ENCODE measurements at regions not wholly inside any gene's neighbourhood (a gene's known extent, or its start where the extent isn't known, plus 50 kb on each side); places are given as distances from the start of the nearest gene placed in this dataset.

DNA sequence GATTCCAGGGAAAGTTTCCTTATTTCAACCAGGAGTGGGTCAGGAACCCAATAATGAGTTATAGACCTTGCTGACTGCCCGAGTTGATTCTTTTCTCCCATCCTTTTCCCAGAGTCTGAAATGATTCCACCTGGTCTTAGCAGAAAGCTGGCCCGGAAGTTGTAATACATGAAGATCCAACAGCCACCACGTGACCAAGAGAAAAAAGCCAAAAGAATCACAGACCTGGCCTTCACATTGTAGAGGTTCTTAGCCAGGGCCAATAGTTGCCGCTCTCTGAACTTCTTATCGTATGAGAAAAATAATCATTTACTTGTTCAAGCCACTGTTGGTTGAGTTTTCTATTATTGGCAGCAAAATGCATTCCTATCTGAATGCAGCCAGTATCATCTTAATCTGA is 161.2 kb upstream of the HMGA2 start:
- dilution Hi-C loops (cut with MboI; ENCODE audit: extremely low pct_ligation_motif_present, low sequenced_read_pairs) (no loop called here), intact Hi-C loops (cut with micrococcal nuclease) (no loop called here)
- Histone ChIP-seq H3K9me3 (replicated peaks; ENCODE audit: control insufficient read depth, insufficient read depth, low read length) (no peaks in the 10 kb centered on the region), H3K4me3 (replicated peaks in 1 of 3; ENCODE audit: insufficient read depth in 1 of 3, low read depth in 1 of 3, low read length in 3 of 3) (no peak overlapping the region), H4K20me1 (replicated peaks; ENCODE audit: control insufficient read depth, extremely low read depth, insufficient read depth, low read length) (no peaks in the 10 kb centered on the region), H3K79me2 (ENCODE audit: control insufficient read depth, insufficient read depth, low read length) (no peaks in the 10 kb centered on the region), H2AFZ (ENCODE audit: low read depth, low read length) (no peak overlapping the region), H3K27ac (ENCODE audit: insufficient read depth, low read depth, low read length) (no peak overlapping the region), H3K27me3 (ENCODE audit: control insufficient read depth in 2 of 2, insufficient read depth in 2 of 2, low read length in 2 of 2) (no peaks in the 10 kb centered on the region), H3K4me1 (ENCODE audit: control insufficient read depth, extremely low read depth, insufficient read depth, low read length) (peaks cover 24% of the 10 kb centered on the region), H3K36me3 (ENCODE audit: control insufficient read depth in 2 of 2, extremely low read depth in 1 of 2, insufficient read depth in 2 of 2, low read length in 2 of 2) (peaks cover 0 to 2% of the 10 kb centered on the region in 2 experiments), H3K9ac (replicated peaks; ENCODE audit: extremely low read depth, insufficient read depth, low read length) (no peak overlapping the region), H3K9me1 (replicated peaks; ENCODE audit: control insufficient read depth, extremely low read depth, insufficient read depth, low read length) (no peaks in the 10 kb centered on the region), H3K4me2 (ENCODE audit: insufficient read depth, low read length) (no peak overlapping the region)
- CTCF ChIA-PET = no interaction called here
- FAIRE-seq (no peak), DNase-seq (ENCODE audit: low read depth, low spot score) (no peak)
- no peak for TF ChIP-seq GATA2 (IDR thresholded peaks at IDR 0.05; ENCODE audit: insufficient read depth, insufficient read length, low read depth, low read length)
- no peak for TF ChIP-seq EZH2 (IDR thresholded peaks at IDR 0.05; ENCODE audit: borderline replicate concordance, low read depth, low read length, severe bottlenecking)
- no peak for TF ChIP-seq POLR2A (IDR thresholded peaks at IDR 0.05; ENCODE audit: low read depth, low read length)
- TF ChIP-seq JUN (IDR thresholded peaks at IDR 0.05; ENCODE audit: borderline replicate concordance, insufficient read depth, insufficient read length, low read depth) = no peak
- TF ChIP-seq, protein P1, sequence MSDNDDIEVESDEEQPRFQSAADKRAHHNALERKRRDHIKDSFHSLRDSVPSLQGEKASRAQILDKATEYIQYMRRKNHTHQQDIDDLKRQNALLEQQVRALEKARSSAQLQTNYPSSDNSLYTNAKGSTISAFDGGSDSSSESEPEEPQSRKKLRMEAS (IDR thresholded peaks at IDR 0.05; ENCODE audit: insufficient read depth, insufficient read length) = no peak
- POLR2A ChIA-PET = no interaction called here
- BruUV-seq (replicated peaks) = no TSS peak

DNA sequence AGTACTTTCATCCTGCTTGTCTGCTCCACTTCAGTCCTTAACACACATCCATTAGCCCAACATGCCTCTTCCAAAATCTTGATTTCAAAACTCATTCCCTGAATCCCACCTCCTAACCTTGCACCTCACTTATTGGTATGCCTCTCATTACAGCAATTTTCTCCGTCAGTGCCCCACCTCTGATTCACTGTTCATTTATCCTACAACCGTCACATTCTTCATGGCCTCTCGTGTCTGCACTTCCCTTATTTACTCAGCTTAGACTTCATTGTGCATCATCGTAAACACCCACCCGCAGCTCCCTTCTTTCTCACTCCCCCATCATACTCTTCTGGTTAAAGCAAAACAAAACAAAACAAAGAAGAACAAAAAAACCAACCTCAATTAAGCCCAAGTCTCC is 160.6 kb upstream of the HMGA2 start:
- dilution Hi-C loops (cut with MboI; ENCODE audit: extremely low pct_ligation_motif_present, low sequenced_read_pairs) (no loop called here), intact Hi-C loops (cut with micrococcal nuclease) (no loop called here)
- no peak overlapping the region for H2AFZ ChIP-seq (ENCODE audit: low read depth, low read length)
- peaks cover 24% of the 10 kb centered on the region for H3K4me1 ChIP-seq (ENCODE audit: control insufficient read depth, extremely low read depth, insufficient read depth, low read length)
- no peaks in the 10 kb centered on the region for H3K79me2 ChIP-seq (ENCODE audit: control insufficient read depth, insufficient read depth, low read length)
- no peak overlapping the region for H3K4me3 ChIP-seq (replicated peaks in 1 of 3; ENCODE audit: insufficient read depth in 1 of 3, low read depth in 1 of 3, low read length in 3 of 3)
- no peak for FAIRE-seq
- H4K20me1 ChIP-seq (replicated peaks; ENCODE audit: control insufficient read depth, extremely low read depth, insufficient read depth, low read length) = no peaks in the 10 kb centered on the region
- no peak overlapping the region for H3K4me2 ChIP-seq (ENCODE audit: insufficient read depth, low read length)
- no peak for TF ChIP-seq MYC (IDR thresholded peaks at IDR 0.05; ENCODE audit: low read depth, low read length)
- no TSS peak for BruUV-seq (replicated peaks)
- no peak overlapping the region for H3K9ac ChIP-seq (replicated peaks; ENCODE audit: extremely low read depth, insufficient read depth, low read length)
- no peaks in the 10 kb centered on the region for H3K9me3 ChIP-seq (replicated peaks; ENCODE audit: control insufficient read depth, insufficient read depth, low read length)
- H3K9me1 ChIP-seq (replicated peaks; ENCODE audit: control insufficient read depth, extremely low read depth, insufficient read depth, low read length) = no peaks in the 10 kb centered on the region
- ChIA-PET CTCF (no interaction called here), POLR2A (no interaction called here)
- DNase-seq (ENCODE audit: low read depth, low spot score) = no peak
- no peak overlapping the region for H3K27ac ChIP-seq (ENCODE audit: insufficient read depth, low read depth, low read length)
- peaks cover 0 to 2% of the 10 kb centered on the region in 2 experiments for H3K36me3 ChIP-seq (ENCODE audit: control insufficient read depth in 2 of 2, extremely low read depth in 1 of 2, insufficient read depth in 2 of 2, low read length in 2 of 2)
- H3K27me3 ChIP-seq (ENCODE audit: control insufficient read depth in 2 of 2, insufficient read depth in 2 of 2, low read length in 2 of 2) = no peaks in the 10 kb centered on the region
